Activated CD8-positive, alpha-beta T cell treated with anti-CD3 and anti-CD28 coated beads, Interleukin-2, amount 10 ng/mL, durations not matched to agents 7 days and 5 days (primary cell): ENCODE measurements at regions not wholly inside any gene's neighbourhood (a gene's known extent, or its start where the extent isn't known, plus 50 kb on each side); places are given as distances from the start of the nearest gene placed in this dataset.

ENCODE experiments used
- ATAC-seq: fragments of 150-1000 bp; cut with Tn5 transposase; one replicate; pipeline ENCODE4 v1.10.0; 2021; ENCODE audit warnings: moderate library complexity
- CTCF ChIA-PET: fragments of 350-600 bp; sonication (Branson Sonifier 250); formaldehyde crosslinking; loops from one replicate; lab custom pipeline; 2021; ENCODE audit warnings: antibody characterized with exemption; lab: Charles Lee
- POLR2A ChIA-PET: fragments of 350-600 bp; sonication (Branson Sonifier 250); formaldehyde crosslinking; loops from one replicate; lab custom pipeline; 2021; ENCODE audit warnings: antibody characterized with exemption; lab: Charles Lee
- DNase-seq: peaks from one replicate; pipeline ENCODE4 v3.0.0-alpha.2; 2020
- H3K27ac Mint-ChIP-seq: one replicate; pipeline ENCODE4 v1.8.0; 2021; ENCODE audit warnings: mild to moderate bottlenecking, mixed read lengths
- H3K27me3 Mint-ChIP-seq: one replicate; pipeline ENCODE4 v1.8.0; 2021; ENCODE audit warnings: low read depth, mixed read lengths
- H3K36me3 Mint-ChIP-seq: one replicate; pipeline ENCODE4 v1.8.0; 2021; ENCODE audit warnings: low read depth, mixed read lengths
- H3K4me1 Mint-ChIP-seq: one replicate; pipeline ENCODE4 v1.8.0; 2021; ENCODE audit warnings: low read depth, mixed read lengths
- H3K4me3 Mint-ChIP-seq: one replicate; pipeline ENCODE4 v1.8.0; 2021; ENCODE audit warnings: mild to moderate bottlenecking, mixed read lengths
- H3K9me3 Mint-ChIP-seq: one replicate; pipeline ENCODE4 v1.8.0; 2022; ENCODE audit warnings: mixed read lengths; ENCODE audit not compliant: insufficient read depth

- Mint-ChIP-seq H3K36me3 (no peaks in the 10 kb centered on the region), H3K4me1 (no peaks in the 10 kb centered on the region), H3K4me3 (no peak overlapping the region), H3K27ac (no peak overlapping the region), H3K27me3 (no peaks in the 10 kb centered on the region), H3K9me3 (no peaks in the 10 kb centered on the region)
- ATAC-seq, result no peak
- POLR2A ChIA-PET, result no interaction called here
- CTCF ChIA-PET, result no interaction called here
- no peak for DNase-seq
Observed at GRCh38 chr5:33346534-33346933, 94.2 kb upstream of the TARS1 start.

GRCh38 chr5:33361781-33362180 is 79.0 kb upstream of the TARS1 start:
- ChIA-PET CTCF (no interaction called here), POLR2A (no interaction called here)
- ATAC-seq, result no peak
- Mint-ChIP-seq H3K27ac (no peak overlapping the region), H3K27me3 (no peaks in the 10 kb centered on the region), H3K4me1 (peaks cover 13% of the 10 kb centered on the region), H3K9me3 (no peaks in the 10 kb centered on the region), H3K36me3 (peaks cover 2% of the 10 kb centered on the region), H3K4me3 (no peak overlapping the region)
- DNase-seq, result no peak

GRCh38 chr5:33362915-33363314 is 77.8 kb upstream of the TARS1 start:
- ChIA-PET CTCF (no interaction called here), POLR2A (no interaction called here)
- Mint-ChIP-seq H3K27ac (no peak overlapping the region), H3K27me3 (no peaks in the 10 kb centered on the region), H3K36me3 (peaks cover 2% of the 10 kb centered on the region), H3K9me3 (no peaks in the 10 kb centered on the region), H3K4me1 (peaks cover 18% of the 10 kb centered on the region), H3K4me3 (no peak overlapping the region)
- no peak for ATAC-seq
- no peak for DNase-seq

- ChIA-PET POLR2A (no interaction called here), CTCF (no interaction called here)
- no peak for ATAC-seq
- no peaks in the 10 kb centered on the region for H3K27me3 Mint-ChIP-seq
- no peak overlapping the region for H3K27ac Mint-ChIP-seq
- H3K4me1 Mint-ChIP-seq, result peaks cover 18% of the 10 kb centered on the region
- H3K9me3 Mint-ChIP-seq, result no peaks in the 10 kb centered on the region
- no peak overlapping the region for H3K4me3 Mint-ChIP-seq
- DNase-seq, result no peak
- peaks cover 2% of the 10 kb centered on the region for H3K36me3 Mint-ChIP-seq
Observed at GRCh38 chr5:33363537-33363936, 77.2 kb upstream of the TARS1 start.

GRCh38 chr5:33364406-33364805 is 76.4 kb upstream of the TARS1 start:
- no peaks in the 10 kb centered on the region for H3K27me3 Mint-ChIP-seq
- peaks cover 18% of the 10 kb centered on the region for H3K4me1 Mint-ChIP-seq
- peak overlapping the region; percentile 65 for H3K27ac Mint-ChIP-seq
- H3K9me3 Mint-ChIP-seq, result no peaks in the 10 kb centered on the region
- ATAC-seq (no peak), DNase-seq (no peak)
- ChIA-PET POLR2A (no interaction called here), CTCF (interaction anchor here (0.6 kb wide), 1 partner anchor 1033 kb away, joined by 3 read pairs; no protein-coding TSS in a partner anchor)
- no peak overlapping the region for H3K4me3 Mint-ChIP-seq
- peaks cover 2% of the 10 kb centered on the region for H3K36me3 Mint-ChIP-seq

GRCh38 chr5:33367416-33367815 is 73.3 kb upstream of the TARS1 start:
- Mint-ChIP-seq H3K27me3 (no peaks in the 10 kb centered on the region), H3K4me1 (peaks cover 18% of the 10 kb centered on the region), H3K4me3 (no peak overlapping the region), H3K9me3 (no peaks in the 10 kb centered on the region), H3K36me3 (peaks cover 2% of the 10 kb centered on the region), H3K27ac (no peak overlapping the region)
- DNase-seq (no peak), ATAC-seq (no peak)
- POLR2A ChIA-PET, result no interaction called here
- CTCF ChIA-PET, result no interaction called here

- CTCF ChIA-PET, result no interaction called here
- Mint-ChIP-seq H3K27me3 (no peaks in the 10 kb centered on the region), H3K4me3 (no peak overlapping the region), H3K9me3 (no peaks in the 10 kb centered on the region), H3K27ac (no peak overlapping the region), H3K4me1 (peaks cover 5% of the 10 kb centered on the region), H3K36me3 (peaks cover 2% of the 10 kb centered on the region)
- POLR2A ChIA-PET, result no interaction called here
- ATAC-seq (no peak), DNase-seq (no peak)
Observed at GRCh38 chr5:33369485-33370465, 71.0 kb upstream of the TARS1 start.

- H3K27me3 Mint-ChIP-seq, result no peaks in the 10 kb centered on the region
- no peak for ATAC-seq
- no peak for DNase-seq
- peaks cover 2% of the 10 kb centered on the region for H3K36me3 Mint-ChIP-seq
- H3K27ac Mint-ChIP-seq, result no peak overlapping the region
- ChIA-PET POLR2A (no interaction called here), CTCF (no interaction called here)
- H3K4me3 Mint-ChIP-seq, result no peak overlapping the region
- peaks cover 5% of the 10 kb centered on the region for H3K4me1 Mint-ChIP-seq
- no peaks in the 10 kb centered on the region for H3K9me3 Mint-ChIP-seq
Observed at GRCh38 chr5:33370466-33370859, 70.3 kb upstream of the TARS1 start.

- POLR2A ChIA-PET, result no interaction called here
Observed at GRCh38 chr5:33371660-33372059, 69.1 kb upstream of the TARS1 start.

GRCh38 chr5:33372721-33373472 is 67.9 kb upstream of the TARS1 start:
- no peaks in the 10 kb centered on the region for H3K36me3 Mint-ChIP-seq
- DNase-seq, result no peak
- H3K27me3 Mint-ChIP-seq, result no peaks in the 10 kb centered on the region
- ChIA-PET POLR2A (no interaction called here), CTCF (interaction anchor here (0.6 to 1.6 kb wide), 2 partner anchors 73 to 228 kb away, joined by 3 to 5 read pairs; no protein-coding TSS in a partner anchor)
- H3K4me3 Mint-ChIP-seq, result no peak overlapping the region
- no peaks in the 10 kb centered on the region for H3K4me1 Mint-ChIP-seq
- no peaks in the 10 kb centered on the region for H3K9me3 Mint-ChIP-seq
- H3K27ac Mint-ChIP-seq, result no peak overlapping the region
- ATAC-seq, result no peak

More at GRCh38 chr5:33371660-33372059, 69.1 kb upstream of the TARS1 start:
- no peaks in the 10 kb centered on the region for H3K9me3 Mint-ChIP-seq
- ATAC-seq, result no peak
- DNase-seq, result no peak
- H3K36me3 Mint-ChIP-seq, result no peaks in the 10 kb centered on the region
- peaks cover 5% of the 10 kb centered on the region for H3K4me1 Mint-ChIP-seq
- no peak overlapping the region for H3K27ac Mint-ChIP-seq
- no peak overlapping the region for H3K4me3 Mint-ChIP-seq
- H3K27me3 Mint-ChIP-seq, result no peaks in the 10 kb centered on the region
- CTCF ChIA-PET, result no interaction called here

- Mint-ChIP-seq H3K36me3 (no peaks in the 10 kb centered on the region), H3K27me3 (no peaks in the 10 kb centered on the region), H3K4me1 (no peaks in the 10 kb centered on the region), H3K4me3 (no peak overlapping the region), H3K27ac (no peak overlapping the region), H3K9me3 (no peaks in the 10 kb centered on the region)
- ATAC-seq, result no peak
- no peak for DNase-seq
- ChIA-PET POLR2A (no interaction called here), CTCF (no interaction called here)
Observed at GRCh38 chr5:33375900-33376299, 64.9 kb upstream of the TARS1 start.

GRCh38 chr5:33379757-33380156 is 61.0 kb upstream of the TARS1 start:
- no peak for DNase-seq
- POLR2A ChIA-PET, result no interaction called here
- CTCF ChIA-PET, result no interaction called here

More at GRCh38 chr5:33379757-33380156, 61.0 kb upstream of the TARS1 start:
- H3K9me3 Mint-ChIP-seq, result no peaks in the 10 kb centered on the region
- no peaks in the 10 kb centered on the region for H3K36me3 Mint-ChIP-seq
- no peaks in the 10 kb centered on the region for H3K4me1 Mint-ChIP-seq
- H3K27ac Mint-ChIP-seq, result no peak overlapping the region
- H3K4me3 Mint-ChIP-seq, result no peak overlapping the region
- H3K27me3 Mint-ChIP-seq, result peaks cover 1% of the 10 kb centered on the region
- ATAC-seq, result no peak
